ENCODE measurements at regions not wholly inside any gene's neighbourhood (a gene's known extent, or its start where the extent isn't known, plus 50 kb on each side); places are given as distances from the start of the nearest gene placed in this dataset.
"Not testable (repeated sequence)": the region's sequence is repeated elsewhere in the genome, so short reads cannot be mapped to it uniquely, and the experiment has no call there.

DNA sequence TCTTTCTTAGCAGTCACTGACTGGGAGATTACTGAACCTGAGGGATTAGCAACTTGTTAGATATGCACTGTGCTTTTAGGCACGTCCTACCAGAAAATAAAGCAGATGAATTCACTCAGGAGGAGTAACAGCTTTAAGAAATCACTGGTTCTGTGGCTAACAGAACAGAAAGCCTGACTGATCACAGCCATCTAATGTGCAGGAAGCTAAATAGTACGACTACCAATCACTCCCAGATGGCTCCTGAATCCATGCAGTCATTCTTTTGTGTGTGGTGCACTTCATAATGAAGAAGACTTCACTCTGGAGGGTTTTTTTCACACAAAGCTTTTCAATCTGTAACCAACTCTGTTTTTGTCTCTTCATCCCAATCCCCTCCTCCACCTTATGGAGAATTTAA lies 305.3 kb upstream of the INTU start:
- DNase-seq (ENCODE audit: low read depth) = no peak
- no peak overlapping the region for H3K4me3 ChIP-seq (ENCODE audit: low read depth, low read length)

GRCh38 chr4:127335073-127335620 lies 297.6 kb upstream of the INTU start:
- no peak for DNase-seq (ENCODE audit: low read depth)
- no peak overlapping the region for H3K4me3 ChIP-seq (ENCODE audit: low read depth, low read length)

DNA sequence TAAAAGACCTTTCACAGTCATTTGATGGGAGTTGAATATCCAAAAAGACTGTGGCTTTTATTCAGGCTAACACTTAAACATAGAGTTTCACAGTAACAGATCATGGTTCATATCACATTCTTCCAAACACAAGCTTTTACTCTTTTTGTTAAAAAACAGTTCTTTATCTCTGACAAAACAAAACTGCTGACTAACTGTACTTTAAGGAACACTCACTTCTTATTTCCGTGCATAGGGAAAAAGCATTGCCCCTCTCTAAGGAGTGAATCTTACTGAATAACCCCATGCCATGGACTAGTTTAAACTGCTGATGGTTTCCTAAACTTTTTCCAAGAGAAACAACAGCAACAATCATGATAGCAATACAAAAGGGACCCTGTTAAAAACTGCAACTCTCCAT lies 297.0 kb upstream of the INTU start:
- no peak for DNase-seq (ENCODE audit: low read depth)

GRCh38 chr4:127343123-127343522 lies 289.6 kb upstream of the INTU start:
- not testable (repeated sequence) for DNase-seq (ENCODE audit: low read depth); H3K4me3 ChIP-seq (ENCODE audit: low read depth, low read length)

More for the DNA sequence above, 297.0 kb upstream of the INTU start:
- no peak overlapping the region for H3K4me3 ChIP-seq (ENCODE audit: low read depth, low read length)

- no peak overlapping the region for H3K4me3 ChIP-seq (ENCODE audit: low read depth, low read length)
- DNase-seq (ENCODE audit: low read depth) = no peak
Measured at GRCh38 chr4:127344071-127344470, 288.7 kb upstream of the INTU start.

DNA sequence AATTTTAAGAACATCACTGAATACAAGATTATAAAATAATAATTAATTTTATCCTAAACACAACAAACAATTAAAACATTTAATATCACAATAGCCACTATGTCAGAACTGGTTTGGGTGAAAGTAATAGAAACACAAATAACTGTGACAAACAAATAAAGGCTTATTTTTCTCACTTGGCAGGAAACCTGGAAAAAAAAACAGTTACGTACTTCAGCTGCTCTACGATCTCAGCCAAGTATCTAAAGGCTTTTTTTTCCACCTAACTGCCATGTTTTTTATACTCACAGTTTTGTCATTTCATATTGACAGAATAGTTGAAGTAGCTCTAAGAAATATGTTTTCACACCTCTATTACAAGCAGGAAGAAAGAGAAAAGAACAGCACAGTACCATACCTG lies 284.8 kb upstream of the INTU start:
- DNase-seq (ENCODE audit: low read depth) = no peak
- H3K4me3 ChIP-seq (ENCODE audit: low read depth, low read length) = no peak overlapping the region

DNA sequence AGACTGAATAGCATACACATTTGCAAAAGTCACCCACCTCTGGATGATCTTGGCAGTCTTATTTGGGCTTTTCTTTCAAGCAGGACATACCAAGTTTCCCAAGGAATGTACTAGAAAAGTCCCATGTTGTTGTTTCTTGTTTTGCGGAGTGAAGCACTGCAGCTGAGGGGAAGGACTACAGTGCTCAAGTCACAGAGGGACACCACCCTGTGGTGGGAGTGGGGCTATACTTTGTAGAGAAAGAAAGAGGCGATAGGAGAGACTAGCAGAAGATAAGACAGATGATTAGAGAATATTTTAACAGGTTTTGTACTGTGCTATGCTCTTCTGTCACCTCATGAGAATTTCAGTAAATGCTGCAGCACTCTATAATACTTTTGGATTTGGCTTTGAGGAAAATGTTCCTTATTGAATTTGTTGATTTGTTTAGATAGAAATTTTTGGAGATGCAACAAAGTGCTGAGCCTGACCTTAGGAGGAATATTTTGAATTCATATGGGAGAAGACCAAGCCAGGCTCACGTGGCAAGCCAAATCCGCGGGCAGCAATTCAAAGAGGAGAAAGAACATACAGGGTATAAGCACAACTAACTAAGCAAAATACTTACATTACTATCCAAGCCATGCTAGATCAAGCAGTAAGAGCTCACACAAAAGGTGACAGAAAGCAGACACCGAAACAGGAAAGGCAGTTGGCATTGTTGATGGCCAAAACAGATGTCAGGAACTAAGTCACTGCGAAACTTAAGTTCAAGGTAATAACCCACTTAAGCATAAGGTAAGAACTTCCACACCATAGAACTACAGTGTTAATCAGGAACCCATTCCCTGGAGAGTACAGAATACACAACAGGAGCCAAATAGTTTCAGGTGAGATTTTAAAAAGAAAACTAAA lies 280.3 kb upstream of the INTU start:
- DNase-seq (ENCODE audit: low read depth) = no peak
- no peak overlapping the region for H3K4me3 ChIP-seq (ENCODE audit: low read depth, low read length)

DNA sequence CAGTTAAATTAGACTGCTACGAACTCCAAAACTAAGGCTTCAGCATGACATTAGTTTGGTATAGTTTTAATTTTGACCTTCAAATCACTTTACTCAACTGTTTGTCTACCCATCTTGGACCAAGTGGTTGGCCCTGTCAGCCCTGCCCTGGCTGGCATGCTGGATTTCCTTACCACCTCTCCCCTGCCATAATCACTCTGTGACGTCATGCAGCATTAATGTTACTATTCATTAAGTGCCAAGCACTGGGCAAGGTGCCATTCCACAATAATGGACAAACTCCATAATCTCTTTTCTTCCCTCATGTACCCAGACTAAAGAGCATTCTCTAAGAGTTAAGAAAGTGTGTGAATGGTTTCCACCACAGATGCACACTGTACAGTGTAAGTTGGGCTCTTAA lies 277.0 kb upstream of the INTU start:
- no peak for DNase-seq (ENCODE audit: low read depth)
- H3K4me3 ChIP-seq (ENCODE audit: low read depth, low read length) = no peak overlapping the region

DNA sequence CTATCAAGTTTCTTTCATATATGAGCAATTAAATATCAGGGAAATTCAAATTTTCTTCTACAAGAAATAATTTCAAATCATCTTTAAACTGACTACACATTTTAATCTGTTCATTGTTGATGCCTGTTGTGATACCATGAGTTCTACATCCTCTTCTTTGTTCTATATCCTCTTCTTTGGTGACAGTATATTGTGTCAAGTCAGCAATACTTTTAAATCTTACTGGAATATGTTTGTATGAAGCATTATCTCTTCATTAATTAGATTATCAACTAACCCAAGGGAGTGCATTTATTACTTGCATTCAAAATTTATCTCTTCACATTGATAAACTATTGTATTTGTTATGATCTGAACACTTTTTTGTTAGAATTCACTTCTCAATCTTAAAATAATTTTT lies 275.0 kb upstream of the INTU start:
- no peak overlapping the region for H3K4me3 ChIP-seq (ENCODE audit: low read depth, low read length)
- no peak for DNase-seq (ENCODE audit: low read depth)

- DNase-seq (ENCODE audit: low read depth) = no peak
- H3K4me3 ChIP-seq (ENCODE audit: low read depth, low read length) = no peak overlapping the region
Measured at GRCh38 chr4:127362686-127363085, 270.1 kb upstream of the INTU start.

GRCh38 chr4:127364397-127364796 lies 268.4 kb upstream of the INTU start:
- no peak for DNase-seq (ENCODE audit: low read depth)
- no peak overlapping the region for H3K4me3 ChIP-seq (ENCODE audit: low read depth, low read length)

GRCh38 chr4:127364911-127365310 lies 267.8 kb upstream of the INTU start:
- H3K4me3 ChIP-seq (ENCODE audit: low read depth, low read length) = no peak overlapping the region
- DNase-seq (ENCODE audit: low read depth) = no peak

DNA sequence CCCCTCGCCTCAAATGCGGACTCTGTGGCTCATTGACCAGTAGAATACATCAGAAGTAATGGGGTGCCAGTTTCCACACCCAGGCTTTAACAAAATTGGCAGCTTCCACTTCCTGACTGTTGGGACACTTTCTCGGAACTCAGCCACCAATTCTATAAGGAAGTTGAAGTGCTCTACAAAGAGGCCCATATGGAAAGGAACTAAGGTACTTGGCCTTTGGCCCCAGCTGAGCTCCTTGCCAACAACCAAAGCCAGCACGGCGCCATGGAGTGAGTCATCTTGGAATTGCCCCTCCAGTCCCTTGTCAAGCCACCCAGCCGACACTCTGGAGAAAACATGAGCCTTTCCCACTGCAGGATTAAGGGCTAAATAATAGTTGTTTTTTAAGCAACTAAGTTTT lies 262.2 kb upstream of the INTU start:
- no peak overlapping the region for H3K4me3 ChIP-seq (ENCODE audit: low read depth, low read length)
- no peak for DNase-seq (ENCODE audit: low read depth)

GRCh38 chr4:127379499-127379898 lies 253.3 kb upstream of the INTU start:
- H3K4me3 ChIP-seq (ENCODE audit: low read depth, low read length) = no peak overlapping the region
- DNase-seq (ENCODE audit: low read depth) = no peak

DNA sequence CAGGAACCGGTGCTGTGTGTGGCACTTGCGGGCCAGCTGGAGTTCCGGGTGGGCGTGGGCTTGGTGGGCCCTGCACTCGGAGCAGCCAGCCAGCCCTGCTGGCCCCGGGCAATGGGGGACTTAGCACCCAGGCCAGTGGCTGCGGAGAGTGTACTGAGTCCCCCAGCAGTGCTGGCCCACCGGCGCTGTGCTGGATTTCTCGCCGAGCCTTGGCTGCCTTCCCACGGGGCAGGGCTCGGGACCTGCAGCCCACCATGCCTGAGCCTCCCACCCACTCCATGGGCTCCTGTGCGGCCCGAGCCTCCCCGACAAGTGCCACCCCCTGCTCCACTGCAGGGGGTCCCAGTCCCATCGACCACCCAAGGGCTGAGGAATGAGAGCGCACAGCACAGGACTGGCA lies 252.8 kb upstream of the INTU start:
- not testable (repeated sequence) for DNase-seq (ENCODE audit: low read depth)

DNA sequence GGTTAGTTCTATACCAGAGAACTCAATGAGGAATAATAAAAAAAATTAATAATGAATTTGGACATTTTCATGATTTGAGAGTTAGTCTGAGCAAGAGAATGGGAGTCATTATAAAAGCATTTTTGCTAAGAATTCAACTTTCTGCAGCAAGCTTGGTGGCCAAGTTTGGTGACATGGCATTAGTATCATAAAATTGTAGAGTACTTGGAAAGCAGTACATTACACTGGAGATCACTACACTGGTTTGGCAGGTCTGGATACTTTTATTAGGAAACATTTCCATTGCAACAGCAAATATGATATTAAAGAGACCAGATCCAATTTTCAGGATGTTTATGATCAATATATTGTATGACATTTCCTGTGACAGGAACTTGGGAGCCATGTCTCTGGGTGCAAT lies 249.1 kb upstream of the INTU start:
- no peak for DNase-seq (ENCODE audit: low read depth)
- no peak overlapping the region for H3K4me3 ChIP-seq (ENCODE audit: low read depth, low read length)

More for the DNA sequence above, 252.8 kb upstream of the INTU start:
- not testable (repeated sequence) for H3K4me3 ChIP-seq (ENCODE audit: low read depth, low read length)

DNA sequence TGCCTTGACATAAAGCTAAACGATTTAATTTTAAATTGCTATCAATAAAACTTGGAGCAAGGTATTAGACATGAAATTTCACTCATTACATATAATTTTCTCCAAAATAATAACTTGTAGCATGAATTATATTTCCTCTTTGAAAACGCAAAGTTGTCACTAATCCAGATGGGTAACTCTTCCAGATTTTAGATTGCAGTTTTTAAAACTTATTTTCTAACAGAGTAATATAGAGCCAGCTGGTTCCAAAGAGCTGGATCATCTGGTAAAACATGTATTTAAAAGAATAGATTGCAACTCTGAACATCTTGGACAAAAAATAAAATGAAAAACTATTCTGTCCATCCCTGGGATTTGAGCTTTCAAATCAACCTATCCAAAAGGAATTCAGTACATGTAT lies 238.2 kb upstream of the INTU start:
- DNase-seq (ENCODE audit: low read depth) = no peak
- no peak overlapping the region for H3K4me3 ChIP-seq (ENCODE audit: low read depth, low read length)

GRCh38 chr4:127400276-127400675 lies 232.5 kb upstream of the INTU start:
- no peak for DNase-seq (ENCODE audit: low read depth)
- no peak overlapping the region for H3K4me3 ChIP-seq (ENCODE audit: low read depth, low read length)

- H3K4me3 ChIP-seq (ENCODE audit: low read depth, low read length) = no peak overlapping the region
- peak; percentile 41 for DNase-seq (ENCODE audit: low read depth)
Measured at GRCh38 chr4:127400731-127401346, 231.9 kb upstream of the INTU start.

- no peak overlapping the region for H3K4me3 ChIP-seq (ENCODE audit: low read depth, low read length)
- no peak for DNase-seq (ENCODE audit: low read depth)
Measured at GRCh38 chr4:127403471-127404084, 229.2 kb upstream of the INTU start.
